ENCODE measurements at regions not wholly inside any gene's neighbourhood (a gene's known extent, or its start where the extent isn't known, plus 50 kb on each side); places are given as distances from the start of the nearest gene placed in this dataset.
"Not testable (repeated sequence)": the region's sequence is repeated elsewhere in the genome, so short reads cannot be mapped to it uniquely, and the experiment has no call there.

DNA sequence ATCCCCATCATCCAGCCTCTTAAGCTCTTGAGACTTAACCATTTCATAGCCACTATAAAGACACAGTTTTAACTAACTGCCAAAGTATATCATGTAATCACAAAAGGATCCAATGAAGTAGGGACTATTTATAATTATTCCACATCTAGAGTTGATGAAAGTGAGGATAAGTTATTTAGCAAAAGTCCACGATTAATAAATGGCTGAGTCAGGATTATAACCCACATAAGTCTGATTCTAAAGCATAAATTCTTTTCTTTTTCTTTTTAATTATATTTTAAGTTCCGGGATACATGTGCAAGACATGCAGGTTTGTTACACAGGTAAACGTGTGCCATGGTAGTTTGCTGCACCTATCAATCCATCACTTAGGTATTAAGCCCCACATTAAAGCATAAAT lies 166.1 kb downstream of the PPP1R3A start:
- TF ChIP-seq, protein P1, sequence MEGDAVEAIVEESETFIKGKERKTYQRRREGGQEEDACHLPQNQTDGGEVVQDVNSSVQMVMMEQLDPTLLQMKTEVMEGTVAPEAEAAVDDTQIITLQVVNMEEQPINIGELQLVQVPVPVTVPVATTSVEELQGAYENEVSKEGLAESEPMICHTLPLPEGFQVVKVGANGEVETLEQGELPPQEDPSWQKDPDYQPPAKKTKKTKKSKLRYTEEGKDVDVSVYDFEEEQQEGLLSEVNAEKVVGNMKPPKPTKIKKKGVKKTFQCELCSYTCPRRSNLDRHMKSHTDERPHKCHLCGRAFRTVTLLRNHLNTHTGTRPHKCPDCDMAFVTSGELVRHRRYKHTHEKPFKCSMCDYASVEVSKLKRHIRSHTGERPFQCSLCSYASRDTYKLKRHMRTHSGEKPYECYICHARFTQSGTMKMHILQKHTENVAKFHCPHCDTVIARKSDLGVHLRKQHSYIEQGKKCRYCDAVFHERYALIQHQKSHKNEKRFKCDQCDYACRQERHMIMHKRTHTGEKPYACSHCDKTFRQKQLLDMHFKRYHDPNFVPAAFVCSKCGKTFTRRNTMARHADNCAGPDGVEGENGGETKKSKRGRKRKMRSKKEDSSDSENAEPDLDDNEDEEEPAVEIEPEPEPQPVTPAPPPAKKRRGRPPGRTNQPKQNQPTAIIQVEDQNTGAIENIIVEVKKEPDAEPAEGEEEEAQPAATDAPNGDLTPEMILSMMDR (IDR thresholded peaks at IDR 0.05) = no peak
- no peak overlapping the region for H3K27ac ChIP-seq
- no peaks in the 10 kb centered on the region for H3K27me3 ChIP-seq
- no peak overlapping the region for H3K4me3 ChIP-seq
- DNase-seq = no peak
- no peak for ATAC-seq
- no peaks in the 10 kb centered on the region for H3K36me3 ChIP-seq
- no peaks in the 10 kb centered on the region for H3K9me3 ChIP-seq
- intact Hi-C loops (cut with DNase I) = no loop called here
- no peaks in the 10 kb centered on the region for H3K4me1 ChIP-seq

DNA sequence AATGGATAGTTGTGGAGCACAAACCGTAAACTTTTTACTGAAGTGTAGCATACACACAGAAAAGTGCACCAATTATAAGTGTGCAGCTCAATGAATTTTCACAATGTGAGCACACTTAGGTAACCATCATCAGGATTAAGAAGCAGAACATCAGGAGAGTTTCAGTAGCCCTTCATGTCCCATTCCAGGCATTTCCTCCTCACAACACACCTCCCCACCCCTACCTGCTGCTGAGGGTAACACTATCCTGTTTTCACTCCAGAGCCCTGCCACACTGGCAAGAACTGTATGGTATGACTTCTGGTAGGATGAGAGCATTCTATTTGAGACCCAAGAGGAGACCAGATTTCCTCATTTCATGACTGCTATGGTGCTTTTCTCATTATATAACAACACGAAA lies 166.5 kb downstream of the PPP1R3A start:
- H3K4me1 ChIP-seq = no peaks in the 10 kb centered on the region
- H3K9me3 ChIP-seq = no peaks in the 10 kb centered on the region
- no peak overlapping the region for H3K4me3 ChIP-seq
- no peak overlapping the region for H3K27ac ChIP-seq
- H3K27me3 ChIP-seq = no peaks in the 10 kb centered on the region
- DNase-seq (no peak), ATAC-seq (no peak)
- no peaks in the 10 kb centered on the region for H3K36me3 ChIP-seq
- intact Hi-C loops (cut with DNase I) = no loop called here
- TF ChIP-seq, protein P1 (IDR thresholded peaks at IDR 0.05) = no peak

DNA sequence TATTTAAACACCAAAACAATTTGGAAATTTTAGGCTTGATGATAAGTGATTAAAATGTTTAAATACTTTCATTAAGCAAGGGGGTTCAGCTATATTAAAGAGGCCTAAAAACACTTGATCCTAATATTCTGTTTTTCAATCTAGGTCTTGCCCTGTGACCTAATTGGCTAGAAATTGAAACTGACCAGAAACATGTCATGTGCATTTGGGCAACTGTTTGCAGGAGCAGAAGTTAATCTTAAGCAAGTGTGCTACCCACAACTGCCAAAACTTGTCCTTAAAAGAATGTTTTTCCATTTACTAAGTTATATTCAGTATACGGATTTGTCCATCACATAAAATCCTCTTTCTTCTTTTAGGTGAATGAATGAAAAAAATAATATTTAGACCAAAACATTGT lies 167.3 kb downstream of the PPP1R3A start:
- no peak for DNase-seq
- H3K36me3 ChIP-seq = no peaks in the 10 kb centered on the region
- ATAC-seq = no peak
- no peaks in the 10 kb centered on the region for H3K27me3 ChIP-seq
- H3K27ac ChIP-seq = no peak overlapping the region
- TF ChIP-seq, protein P1 (IDR thresholded peaks at IDR 0.05) = no peak
- no peaks in the 10 kb centered on the region for H3K4me1 ChIP-seq
- no peaks in the 10 kb centered on the region for H3K9me3 ChIP-seq
- intact Hi-C loops (cut with DNase I) = no loop called here
- H3K4me3 ChIP-seq = no peak overlapping the region

DNA sequence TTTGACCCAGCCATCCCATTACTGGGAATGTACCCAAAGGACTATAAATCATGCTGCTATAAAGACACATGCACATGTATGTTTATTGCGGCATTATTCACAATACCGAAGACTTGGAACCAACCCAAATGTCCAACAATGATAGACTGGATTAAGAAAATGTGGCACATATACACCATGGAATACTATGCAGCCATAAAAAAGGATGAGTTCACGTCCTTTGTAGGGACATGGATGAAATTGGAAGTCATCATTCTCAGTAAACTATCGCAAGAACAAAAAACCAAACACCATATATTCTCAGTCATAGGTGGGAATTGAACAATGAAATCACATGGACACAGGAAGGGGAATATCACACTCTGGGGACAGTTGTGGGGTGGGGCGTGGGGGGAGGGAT lies 170.4 kb downstream of the PPP1R3A start:
- DNase-seq; H3K27me3 ChIP-seq; H3K27ac ChIP-seq; H3K4me3 ChIP-seq; H3K9me3 ChIP-seq; ATAC-seq; H3K4me1 ChIP-seq; H3K36me3 ChIP-seq; intact Hi-C loops (cut with DNase I): not testable (repeated sequence)

DNA sequence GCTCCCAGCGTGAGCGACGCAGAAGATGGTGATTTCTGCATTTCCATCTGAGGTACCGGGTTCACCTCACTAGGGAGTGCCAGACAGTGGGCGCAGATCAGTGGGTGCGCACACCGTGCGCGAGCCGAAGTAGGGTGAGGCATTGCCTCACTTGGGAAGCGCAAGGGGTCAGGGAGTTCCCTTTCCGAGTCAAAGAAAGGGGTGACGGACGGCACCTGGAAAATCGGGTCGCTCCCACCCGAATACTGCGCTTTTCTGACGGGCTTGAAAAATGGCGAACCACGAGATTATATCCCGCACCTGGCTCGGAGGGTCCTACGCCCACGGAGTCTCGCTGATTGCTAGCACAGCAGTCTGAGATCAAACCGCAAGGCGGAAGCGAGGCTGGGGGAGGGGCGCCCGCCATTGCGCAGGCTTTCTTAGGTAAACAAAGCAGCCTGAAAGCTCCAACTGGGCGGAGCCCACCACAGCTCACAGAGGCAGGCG lies 175.8 kb downstream of the PPP1R3A start:
- H3K36me3 ChIP-seq; H3K27ac ChIP-seq; DNase-seq; H3K4me1 ChIP-seq; intact Hi-C loops (cut with DNase I); ATAC-seq; H3K9me3 ChIP-seq; H3K27me3 ChIP-seq; H3K4me3 ChIP-seq: not testable (repeated sequence)

DNA sequence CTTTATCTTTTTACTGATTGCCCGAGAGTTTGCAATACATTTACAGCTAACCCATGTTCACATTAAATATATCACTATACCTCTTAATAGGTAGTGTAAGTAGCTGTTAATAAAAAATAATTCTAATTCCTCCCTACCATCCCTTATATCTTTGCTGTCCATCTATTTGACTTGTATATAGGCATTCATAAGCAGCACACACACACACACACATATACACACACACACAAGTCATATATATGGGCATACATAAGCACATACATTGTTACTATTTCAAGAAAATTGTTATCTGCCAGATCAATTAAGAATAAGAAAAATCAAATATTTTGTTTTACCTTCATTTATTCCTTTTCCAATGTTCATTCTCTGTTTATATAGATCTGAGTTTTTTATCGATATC lies 176.4 kb downstream of the PPP1R3A start:
- Histone ChIP-seq H3K36me3 (no peaks in the 10 kb centered on the region), H3K4me3 (no peak overlapping the region), H3K27ac (no peak overlapping the region), H3K27me3 (no peaks in the 10 kb centered on the region), H3K4me1 (no peaks in the 10 kb centered on the region), H3K9me3 (no peaks in the 10 kb centered on the region)
- ATAC-seq = no peak
- no peak for DNase-seq
- intact Hi-C loops (cut with DNase I) = no loop called here
- TF ChIP-seq, protein P1 (IDR thresholded peaks at IDR 0.05) = no peak

DNA sequence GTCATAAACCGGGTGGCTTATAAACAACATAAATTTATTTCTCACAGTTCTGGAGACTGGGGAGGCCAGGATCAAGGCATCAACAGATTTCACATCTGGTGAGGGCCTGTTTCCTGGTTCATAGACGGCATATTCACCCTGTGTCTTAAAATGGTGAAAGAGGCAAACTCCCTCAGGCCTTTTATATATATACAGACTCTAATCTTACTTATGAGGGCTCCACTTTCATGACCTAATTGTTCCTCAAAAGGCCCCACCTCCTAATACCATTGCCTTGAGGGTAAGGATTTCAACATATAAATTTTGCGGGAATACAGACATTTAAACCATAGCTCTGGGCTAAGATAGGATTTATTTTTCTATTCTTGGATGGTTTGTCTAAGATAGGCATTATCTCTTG lies 187.2 kb downstream of the PPP1R3A start:
- Histone ChIP-seq H3K27me3 (no peaks in the 10 kb centered on the region), H3K27ac (no peak overlapping the region), H3K36me3 (no peaks in the 10 kb centered on the region), H3K9me3 (no peaks in the 10 kb centered on the region), H3K4me1 (no peaks in the 10 kb centered on the region), H3K4me3 (no peak overlapping the region)
- no peak for ATAC-seq
- intact Hi-C loops (cut with DNase I) = no loop called here
- TF ChIP-seq, protein P1 (IDR thresholded peaks at IDR 0.05) = no peak
- no peak for DNase-seq

Measured in upper lobe of right lung (tissue), 1 donor.